Activated CD4-positive, alpha-beta T cell treated with anti-CD3 and anti-CD28 coated beads, Interleukin-2, amount 10 ng/mL, durations not matched to agents 7 days and 5 days (primary cell): ENCODE measurements at regions not wholly inside any gene's neighbourhood (a gene's known extent, or its start where the extent isn't known, plus 50 kb on each side); places are given as distances from the start of the nearest gene placed in this dataset.

Experiments
- CTCF ChIA-PET: fragments of 350-600 bp; sonication (Branson Sonifier 250); formaldehyde crosslinking; loops from one replicate; lab custom pipeline; 2021; ENCODE audit warnings: antibody characterized with exemption; lab: Charles Lee
- POLR2A ChIA-PET: fragments of 350-600 bp; sonication (Branson Sonifier 250); formaldehyde crosslinking; loops from one replicate; lab custom pipeline; 2021; ENCODE audit warnings: antibody characterized with exemption; lab: Charles Lee
- DNase-seq: peaks from one replicate; pipeline ENCODE4 v3.0.0-alpha.2; 2020
- H3K27ac Mint-ChIP-seq: one replicate; pipeline ENCODE4 v1.8.0; 2021; ENCODE audit warnings: mild to moderate bottlenecking, moderate library complexity, mixed read lengths
- H3K27me3 Mint-ChIP-seq: one replicate; pipeline ENCODE4 v1.8.0; 2021; ENCODE audit warnings: mixed read lengths
- H3K36me3 Mint-ChIP-seq: one replicate; pipeline ENCODE4 v1.8.0; 2021; ENCODE audit warnings: low read depth, mixed read lengths
- H3K4me1 Mint-ChIP-seq: one replicate; pipeline ENCODE4 v1.8.0; 2021; ENCODE audit warnings: mixed read lengths
- H3K4me3 Mint-ChIP-seq: one replicate; pipeline ENCODE4 v1.8.0; 2021; ENCODE audit warnings: mild to moderate bottlenecking, moderate library complexity, mixed read lengths
- H3K9me3 Mint-ChIP-seq: one replicate; pipeline ENCODE4 v1.8.0; 2021; ENCODE audit warnings: mixed read lengths

- no peaks in the 10 kb centered on the region for H3K9me3 Mint-ChIP-seq
- no peak for DNase-seq
- no peaks in the 10 kb centered on the region for H3K36me3 Mint-ChIP-seq
- H3K4me3 Mint-ChIP-seq = no peak overlapping the region
- no peak overlapping the region for H3K27ac Mint-ChIP-seq
- CTCF ChIA-PET = no interaction called here
- POLR2A ChIA-PET = no interaction called here
- H3K27me3 Mint-ChIP-seq = no peaks in the 10 kb centered on the region
- H3K4me1 Mint-ChIP-seq = no peaks in the 10 kb centered on the region
Measured at GRCh38 chr4:100679926-100680325, 162.1 kb upstream of the EMCN start.

GRCh38 chr4:100674976-100675375 is 157.2 kb upstream of the EMCN start:
- no peaks in the 10 kb centered on the region for H3K27me3 Mint-ChIP-seq
- no peaks in the 10 kb centered on the region for H3K36me3 Mint-ChIP-seq
- ChIA-PET POLR2A (no interaction called here), CTCF (no interaction called here)
- H3K4me1 Mint-ChIP-seq = no peaks in the 10 kb centered on the region
- no peaks in the 10 kb centered on the region for H3K9me3 Mint-ChIP-seq
- no peak overlapping the region for H3K27ac Mint-ChIP-seq
- no peak overlapping the region for H3K4me3 Mint-ChIP-seq
- DNase-seq = no peak

- Mint-ChIP-seq H3K4me3 (no peak overlapping the region), H3K9me3 (no peaks in the 10 kb centered on the region), H3K36me3 (no peaks in the 10 kb centered on the region), H3K27ac (no peak overlapping the region), H3K27me3 (peaks cover 2% of the 10 kb centered on the region), H3K4me1 (no peaks in the 10 kb centered on the region)
- DNase-seq = no peak
- CTCF ChIA-PET = no interaction called here
- POLR2A ChIA-PET = no interaction called here
Measured at GRCh38 chr4:100657187-100657586, 139.4 kb upstream of the EMCN start.

- DNase-seq = no peak
- CTCF ChIA-PET = interaction anchor here (0.6 kb wide), 1 partner anchor 103 kb away, joined by 3 read pairs; no protein-coding TSS in a partner anchor
- POLR2A ChIA-PET = no interaction called here
- Mint-ChIP-seq H3K4me3 (no peak overlapping the region), H3K27me3 (peaks cover 2% of the 10 kb centered on the region), H3K27ac (no peak overlapping the region), H3K9me3 (no peaks in the 10 kb centered on the region), H3K4me1 (no peaks in the 10 kb centered on the region), H3K36me3 (no peaks in the 10 kb centered on the region)
Measured at GRCh38 chr4:100651499-100652175, 133.8 kb upstream of the EMCN start.

GRCh38 chr4:100649417-100649816 is 131.6 kb upstream of the EMCN start:
- Mint-ChIP-seq H3K27ac (no peak overlapping the region), H3K4me1 (no peaks in the 10 kb centered on the region), H3K4me3 (no peak overlapping the region), H3K36me3 (no peaks in the 10 kb centered on the region), H3K27me3 (peaks cover 2% of the 10 kb centered on the region), H3K9me3 (no peaks in the 10 kb centered on the region)
- ChIA-PET CTCF (no interaction called here), POLR2A (no interaction called here)
- DNase-seq = no peak

- ChIA-PET POLR2A (no interaction called here), CTCF (interaction anchor here (0.5 kb wide), 1 partner anchor 203 kb away, joined by 3 read pairs; no protein-coding TSS in a partner anchor)
- H3K9me3 Mint-ChIP-seq = no peaks in the 10 kb centered on the region
- H3K4me1 Mint-ChIP-seq = no peaks in the 10 kb centered on the region
- H3K27me3 Mint-ChIP-seq = peaks cover 6% of the 10 kb centered on the region
- no peak overlapping the region for H3K27ac Mint-ChIP-seq
- no peak overlapping the region for H3K4me3 Mint-ChIP-seq
- no peak for DNase-seq
- H3K36me3 Mint-ChIP-seq = no peaks in the 10 kb centered on the region
Measured at GRCh38 chr4:100644150-100644549, 126.3 kb upstream of the EMCN start.

GRCh38 chr4:100641336-100641735 is 123.5 kb upstream of the EMCN start:
- Mint-ChIP-seq H3K9me3 (no peaks in the 10 kb centered on the region), H3K4me3 (no peak overlapping the region), H3K36me3 (no peaks in the 10 kb centered on the region), H3K27ac (no peak overlapping the region), H3K4me1 (no peaks in the 10 kb centered on the region), H3K27me3 (peaks cover 9% of the 10 kb centered on the region)
- no peak for DNase-seq
- ChIA-PET CTCF (interaction anchor here (1.4 kb wide), 1 partner anchor 22 kb away, joined by 3 read pairs; no protein-coding TSS in a partner anchor), POLR2A (no interaction called here)

- Mint-ChIP-seq H3K27ac (no peak overlapping the region), H3K9me3 (no peaks in the 10 kb centered on the region), H3K4me1 (no peaks in the 10 kb centered on the region), H3K4me3 (no peak overlapping the region), H3K27me3 (peaks cover 8% of the 10 kb centered on the region), H3K36me3 (no peaks in the 10 kb centered on the region)
- CTCF ChIA-PET = no interaction called here
- no peak for DNase-seq
- POLR2A ChIA-PET = no interaction called here
Measured at GRCh38 chr4:100635899-100636298, 118.1 kb upstream of the EMCN start.

- Mint-ChIP-seq H3K27me3 (peaks cover 1% of the 10 kb centered on the region), H3K4me1 (no peaks in the 10 kb centered on the region), H3K9me3 (no peaks in the 10 kb centered on the region), H3K4me3 (no peak overlapping the region), H3K36me3 (no peaks in the 10 kb centered on the region), H3K27ac (no peak overlapping the region)
- no peak for DNase-seq
- ChIA-PET CTCF (no interaction called here), POLR2A (no interaction called here)
Measured at GRCh38 chr4:100633269-100633668, 115.4 kb upstream of the EMCN start.

- H3K27ac Mint-ChIP-seq = no peak overlapping the region
- no peaks in the 10 kb centered on the region for H3K36me3 Mint-ChIP-seq
- H3K27me3 Mint-ChIP-seq = no peaks in the 10 kb centered on the region
- H3K9me3 Mint-ChIP-seq = no peaks in the 10 kb centered on the region
- DNase-seq = no peak
- H3K4me3 Mint-ChIP-seq = no peak overlapping the region
- H3K4me1 Mint-ChIP-seq = no peaks in the 10 kb centered on the region
- POLR2A ChIA-PET = no interaction called here
- CTCF ChIA-PET = no interaction called here
Measured at GRCh38 chr4:100632163-100632562, 114.3 kb upstream of the EMCN start.

GRCh38 chr4:100631281-100631968 is 113.6 kb upstream of the EMCN start:
- Mint-ChIP-seq H3K27ac (no peak overlapping the region), H3K4me3 (no peak overlapping the region), H3K36me3 (no peaks in the 10 kb centered on the region), H3K27me3 (no peaks in the 10 kb centered on the region), H3K4me1 (no peaks in the 10 kb centered on the region), H3K9me3 (no peaks in the 10 kb centered on the region)
- POLR2A ChIA-PET = no interaction called here
- no peak for DNase-seq
- CTCF ChIA-PET = no interaction called here

- peaks cover 5% of the 10 kb centered on the region for H3K9me3 Mint-ChIP-seq
- H3K27ac Mint-ChIP-seq = no peak overlapping the region
- DNase-seq = no peak
- H3K36me3 Mint-ChIP-seq = no peaks in the 10 kb centered on the region
- ChIA-PET POLR2A (no interaction called here), CTCF (no interaction called here)
- H3K27me3 Mint-ChIP-seq = no peaks in the 10 kb centered on the region
- H3K4me3 Mint-ChIP-seq = no peak overlapping the region
- no peaks in the 10 kb centered on the region for H3K4me1 Mint-ChIP-seq
Measured at GRCh38 chr4:100630341-100630740, 112.5 kb upstream of the EMCN start.

GRCh38 chr4:100609810-100610209 is 92.0 kb upstream of the EMCN start:
- DNase-seq = no peak
- H3K9me3 Mint-ChIP-seq = no peaks in the 10 kb centered on the region
- H3K4me1 Mint-ChIP-seq = peaks cover 3% of the 10 kb centered on the region
- CTCF ChIA-PET = no interaction called here
- H3K36me3 Mint-ChIP-seq = no peaks in the 10 kb centered on the region
- no peak overlapping the region for H3K27ac Mint-ChIP-seq
- no peak overlapping the region for H3K4me3 Mint-ChIP-seq
- no peaks in the 10 kb centered on the region for H3K27me3 Mint-ChIP-seq
- POLR2A ChIA-PET = no interaction called here
